Upper lobe of left lung (tissue), 4 donors: ENCODE measurements at regions not wholly inside any gene's neighbourhood (a gene's known extent, or its start where the extent isn't known, plus 50 kb on each side); places are given as distances from the start of the nearest gene placed in this dataset.

Source experiments
- CTCF ChIP-seq, 6 experiments: fragments of 450-650 bp in 4 of 6; fragments of 200-600 bp in 2 of 6; sonication (generic) in 2 of 6; IDR thresholded peaks; one replicate each; pipeline ENCODE4 v1.5.1; 2016 to 2019; ENCODE audit warnings: antibody characterized with exemption in 6 of 6
- EP300 ChIP-seq, 4 donors: sonication (generic); formaldehyde crosslinking; IDR thresholded peaks; one replicate each; pipeline ENCODE4 v1.5.1; 2017; ENCODE audit warnings: antibody characterized with exemption in 4 of 4, control low read depth in 2 of 4
- POLR2A ChIP-seq, 4 donors: fragments of 450-650 bp; IDR thresholded peaks; one replicate each; pipeline ENCODE4 v1.5.1; 2016 to 2017; ENCODE audit warnings: antibody characterized with exemption in 4 of 4, mild to moderate bottlenecking in 2 of 4
- POLR2AphosphoS5 ChIP-seq, 2 donors: sonication (generic); formaldehyde crosslinking; IDR thresholded peaks; one replicate each; pipeline ENCODE4 v1.5.1; 2017; ENCODE audit warnings: antibody characterized with exemption in 2 of 2

DNA sequence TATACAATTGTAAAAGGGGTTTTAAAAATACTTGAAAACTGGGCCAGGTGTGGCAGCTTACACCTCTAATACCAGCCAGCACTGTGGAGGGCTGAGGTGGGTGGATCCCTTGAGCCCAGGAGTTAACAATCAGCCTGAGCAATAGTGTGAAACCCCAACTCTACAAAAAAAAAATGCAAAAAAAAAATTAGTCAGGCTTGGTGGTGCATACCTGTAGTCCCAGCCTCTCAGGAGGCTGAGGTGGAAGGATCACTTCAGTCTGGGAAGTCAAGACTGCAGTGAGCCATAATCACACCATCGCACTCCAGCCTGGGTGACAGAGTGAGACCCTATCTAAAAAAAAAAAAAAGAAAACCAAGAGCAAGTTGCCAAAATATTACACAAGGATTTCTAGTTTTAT, 182.7 kb downstream of the UBE2E3 start:
- TF ChIP-seq CTCF (IDR thresholded peaks at IDR 0.05) (no peak), POLR2AphosphoS5 (IDR thresholded peaks at IDR 0.05) (no peak), POLR2A (IDR thresholded peaks at IDR 0.05) (no peak), EP300 (IDR thresholded peaks at IDR 0.05) (no peak)
